Naive B cell (primary cell): ENCODE measurements at regions not wholly inside any gene's neighbourhood (a gene's known extent, or its start where the extent isn't known, plus 50 kb on each side); places are given as distances from the start of the nearest gene placed in this dataset.

Source experiments
- ATAC-seq, 2 donors: fragments of 150-1000 bp; cut with Tn5 transposase; 2 replicates each; pipeline ENCODE4 v1.10.0; 2021; ENCODE audit warnings: low read depth in 2 of 2, mild to moderate bottlenecking in 2 of 2, moderate library complexity in 2 of 2
- DNase-seq: peaks from one replicate; pipeline ENCODE4 v3.0.0; 2022
- H3K27ac Mint-ChIP-seq, 6 donors: one replicate each; pipeline ENCODE4 v1.8.0; 2020 to 2022; ENCODE audit warnings: mild to moderate bottlenecking in 6 of 6, mixed read lengths in 6 of 6, moderate library complexity in 5 of 6, inconsistent platforms in 2 of 6
- H3K27me3 Mint-ChIP-seq, 3 donors: one replicate each; pipeline ENCODE4 v1.8.0; 2021 to 2022; ENCODE audit warnings: mixed read lengths in 3 of 3, mild to moderate bottlenecking in 1 of 3
- H3K36me3 Mint-ChIP-seq, 2 donors: one replicate each; pipeline ENCODE4 v1.8.0; 2020 to 2022; ENCODE audit warnings: mixed read lengths in 2 of 2, inconsistent platforms in 1 of 2, mild to moderate bottlenecking in 1 of 2
- H3K4me1 Mint-ChIP-seq, 3 donors: one replicate each; pipeline ENCODE4 v1.8.0; 2020 to 2022; ENCODE audit warnings: mixed read lengths in 3 of 3, inconsistent platforms in 1 of 3, mild to moderate bottlenecking in 1 of 3, moderate library complexity in 1 of 3
- H3K4me3 Mint-ChIP-seq, 8 donors: one replicate each; pipeline ENCODE4 v1.8.0; 2020 to 2022; ENCODE audit warnings: mild to moderate bottlenecking in 8 of 8, mixed read lengths in 8 of 8, moderate library complexity in 8 of 8, inconsistent platforms in 2 of 8
- H3K9me3 Mint-ChIP-seq, 7 donors: one replicate each; pipeline ENCODE4 v1.8.0; 2020 to 2022; ENCODE audit warnings: mixed read lengths in 7 of 7, mild to moderate bottlenecking in 5 of 7, inconsistent platforms in 2 of 7, moderate library complexity in 1 of 7

DNA sequence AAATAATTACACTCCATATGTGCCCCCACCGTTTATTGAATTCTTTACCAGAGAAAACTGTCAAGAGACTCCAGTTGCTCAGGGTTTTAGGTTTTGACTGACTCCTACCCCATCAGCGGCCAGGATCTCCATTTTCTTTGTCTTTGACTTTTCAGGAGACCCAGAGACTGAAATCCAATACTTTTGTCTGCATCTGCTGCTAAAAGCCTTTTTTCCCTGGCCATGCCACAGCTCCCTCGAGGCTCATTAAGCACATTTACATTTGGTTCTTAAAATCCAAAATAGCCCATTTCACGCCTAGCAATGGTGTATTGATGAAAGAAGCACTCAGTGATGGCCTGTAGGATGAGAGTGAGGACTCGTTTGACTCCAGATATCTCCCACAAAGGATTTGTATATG lies 332.6 kb upstream of the ACVR2A start:
- H3K4me3 Mint-ChIP-seq: no peak overlapping the region
- no peaks in the 10 kb centered on the region for H3K36me3 Mint-ChIP-seq
- no peaks in the 10 kb centered on the region for H3K27me3 Mint-ChIP-seq
- peak overlapping the region in 1 of 6 donors; percentile 2 for H3K27ac Mint-ChIP-seq
- H3K9me3 Mint-ChIP-seq: peaks cover 0 to 6% (median 1%) of the 10 kb centered on the region in 7 donors
- H3K4me1 Mint-ChIP-seq: no peaks in the 10 kb centered on the region
- DNase-seq (no peak), ATAC-seq (no peak)

DNA sequence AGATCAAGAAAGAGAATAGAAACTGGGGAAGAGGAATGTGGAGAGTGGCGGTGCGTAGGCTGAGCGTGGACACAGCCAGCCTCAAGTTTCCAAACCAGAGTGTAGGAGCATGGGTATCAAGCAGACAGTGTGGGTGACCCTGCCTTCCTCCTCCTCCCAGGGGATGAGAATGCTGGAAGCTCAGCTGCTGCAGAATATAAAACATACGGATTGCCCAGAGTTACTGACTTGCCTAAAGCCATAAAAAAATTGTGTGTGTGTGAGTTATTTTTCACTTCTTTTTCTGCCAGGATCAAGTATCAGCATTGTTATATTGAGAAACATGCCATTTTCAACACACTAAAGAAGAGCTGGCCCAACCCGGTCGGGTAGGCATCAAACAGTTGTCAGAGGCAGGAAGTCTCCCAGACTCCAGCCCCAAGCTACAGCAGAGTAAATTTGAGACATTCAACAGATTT lies 333.3 kb upstream of the ACVR2A start:
- no peak for DNase-seq
- Mint-ChIP-seq H3K36me3 (no peaks in the 10 kb centered on the region), H3K27ac (no peak overlapping the region), H3K9me3 (peaks cover 0 to 4% (median under 1%) of the 10 kb centered on the region in 7 donors), H3K27me3 (no peaks in the 10 kb centered on the region), H3K4me3 (no peak overlapping the region), H3K4me1 (no peaks in the 10 kb centered on the region)
- no peak for ATAC-seq

DNA sequence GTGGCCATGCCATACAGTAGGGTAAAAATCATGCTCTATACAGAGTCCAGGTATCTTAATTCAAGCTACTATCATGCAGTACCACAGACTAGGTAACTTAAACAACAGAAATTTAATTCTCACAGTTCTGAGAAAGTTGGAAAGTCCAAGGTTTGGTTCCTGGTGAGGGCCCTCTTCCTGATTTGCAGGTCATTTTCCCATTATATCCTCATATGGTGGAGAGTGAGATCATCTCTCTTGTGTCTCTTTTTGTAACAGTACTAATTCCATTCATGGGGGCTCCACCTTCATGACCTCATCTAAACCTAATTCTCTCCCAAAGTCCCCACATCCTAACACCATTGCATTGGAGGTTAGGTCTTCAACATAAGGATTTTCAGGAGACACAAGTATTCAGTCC lies 335.0 kb upstream of the ACVR2A start:
- Mint-ChIP-seq H3K36me3 (no peaks in the 10 kb centered on the region), H3K4me3 (no peak overlapping the region), H3K27ac (no peak overlapping the region), H3K4me1 (no peaks in the 10 kb centered on the region), H3K27me3 (no peaks in the 10 kb centered on the region), H3K9me3 (peaks cover 0 to 4% (median 0%) of the 10 kb centered on the region in 7 donors)
- ATAC-seq: no peak
- DNase-seq: no peak

DNA sequence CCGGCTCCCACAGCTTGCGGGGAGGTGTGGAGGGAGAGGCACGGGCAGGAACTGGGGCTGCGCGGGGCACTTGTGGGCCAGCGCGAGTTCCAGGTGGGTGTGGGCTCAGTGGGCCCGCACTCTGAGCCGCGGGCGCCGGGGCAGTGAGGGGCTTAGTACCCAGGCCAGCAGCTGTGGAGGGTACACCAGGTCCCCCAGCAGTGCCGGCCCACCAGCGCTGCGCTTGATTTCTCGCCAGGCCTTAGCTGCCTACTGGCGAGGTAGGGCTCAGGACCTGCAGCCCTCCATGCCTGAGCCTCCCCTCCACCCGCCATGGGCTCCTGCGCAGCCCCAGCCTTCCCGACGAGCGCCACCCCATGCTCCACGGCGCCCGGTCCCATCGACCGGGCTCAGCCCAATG lies 337.9 kb upstream of the ACVR2A start:
- H3K4me1 Mint-ChIP-seq: no peaks in the 10 kb centered on the region
- ATAC-seq (no peak), DNase-seq (no peak)
- peaks cover 0 to 2% (median 0%) of the 10 kb centered on the region in 7 donors for H3K9me3 Mint-ChIP-seq
- H3K4me3 Mint-ChIP-seq: no peak overlapping the region
- H3K36me3 Mint-ChIP-seq: no peaks in the 10 kb centered on the region
- H3K27ac Mint-ChIP-seq: no peak overlapping the region
- H3K27me3 Mint-ChIP-seq: no peaks in the 10 kb centered on the region

- no peak overlapping the region for H3K27ac Mint-ChIP-seq
- H3K36me3 Mint-ChIP-seq: no peaks in the 10 kb centered on the region
- ATAC-seq (no peak), DNase-seq (no peak)
- no peaks in the 10 kb centered on the region for H3K27me3 Mint-ChIP-seq
- H3K9me3 Mint-ChIP-seq: no peaks in the 10 kb centered on the region
- no peaks in the 10 kb centered on the region for H3K4me1 Mint-ChIP-seq
- H3K4me3 Mint-ChIP-seq: no peak overlapping the region
Measured at GRCh38 chr2:147502711-147503290, 342.0 kb upstream of the ACVR2A start.

GRCh38 chr2:147501968-147502367 lies 342.9 kb upstream of the ACVR2A start:
- Mint-ChIP-seq H3K4me3 (no peak overlapping the region), H3K9me3 (no peaks in the 10 kb centered on the region), H3K36me3 (no peaks in the 10 kb centered on the region), H3K27ac (no peak overlapping the region), H3K4me1 (no peaks in the 10 kb centered on the region), H3K27me3 (no peaks in the 10 kb centered on the region)
- ATAC-seq: no peak
- no peak for DNase-seq

- Mint-ChIP-seq H3K4me1 (no peaks in the 10 kb centered on the region), H3K27ac (no peak overlapping the region), H3K9me3 (no peaks in the 10 kb centered on the region), H3K27me3 (no peaks in the 10 kb centered on the region), H3K36me3 (no peaks in the 10 kb centered on the region), H3K4me3 (no peak overlapping the region)
- DNase-seq (no peak), ATAC-seq (no peak)
Measured at GRCh38 chr2:147500819-147501395, 343.9 kb upstream of the ACVR2A start.

DNA sequence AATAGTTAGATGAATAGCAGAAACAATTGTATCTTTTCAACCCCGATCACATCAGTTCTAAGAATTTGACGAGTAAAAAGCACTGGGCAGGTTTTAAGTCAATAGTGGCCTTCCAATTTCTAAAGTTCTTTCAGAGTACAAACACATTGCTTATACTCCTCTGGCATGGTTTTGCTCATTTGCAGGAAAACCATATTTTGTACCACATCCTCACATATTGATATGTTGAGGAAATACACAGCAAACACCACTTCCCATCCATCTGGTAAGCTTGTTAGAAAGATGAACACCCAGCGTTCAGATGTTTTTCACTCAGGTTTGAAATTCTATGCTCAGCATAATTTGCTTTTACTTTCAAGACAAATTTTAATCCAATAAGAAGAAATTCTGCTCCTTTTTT lies 344.6 kb upstream of the ACVR2A start:
- ATAC-seq (no peak), DNase-seq (no peak)
- Mint-ChIP-seq H3K27ac (no peak overlapping the region), H3K36me3 (no peaks in the 10 kb centered on the region), H3K27me3 (no peaks in the 10 kb centered on the region), H3K9me3 (no peaks in the 10 kb centered on the region), H3K4me3 (no peak overlapping the region), H3K4me1 (no peaks in the 10 kb centered on the region)

DNA sequence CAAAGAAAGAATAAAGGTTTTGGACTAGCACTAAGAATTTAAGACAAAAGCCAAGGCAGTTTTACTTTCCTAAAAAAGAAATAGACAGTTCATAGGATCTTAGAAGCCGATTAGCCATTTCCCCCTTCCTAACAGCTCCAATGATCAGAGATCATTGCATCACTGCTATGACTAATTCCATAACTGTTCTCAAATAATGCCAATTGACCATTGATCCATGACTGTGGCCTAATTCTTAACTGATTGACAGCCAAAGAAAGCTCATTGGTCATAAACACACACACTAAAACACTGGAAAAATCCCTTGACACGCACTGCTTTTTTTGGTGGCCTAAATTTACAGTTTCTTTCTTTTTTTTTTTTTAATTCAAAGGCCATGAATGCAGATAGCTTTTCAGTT lies 345.0 kb upstream of the ACVR2A start:
- ATAC-seq (no peak), DNase-seq (no peak)
- no peak overlapping the region for H3K4me3 Mint-ChIP-seq
- H3K36me3 Mint-ChIP-seq: no peaks in the 10 kb centered on the region
- H3K9me3 Mint-ChIP-seq: no peaks in the 10 kb centered on the region
- H3K27me3 Mint-ChIP-seq: no peaks in the 10 kb centered on the region
- no peaks in the 10 kb centered on the region for H3K4me1 Mint-ChIP-seq
- no peak overlapping the region for H3K27ac Mint-ChIP-seq

- Mint-ChIP-seq H3K9me3 (no peaks in the 10 kb centered on the region), H3K27me3 (no peaks in the 10 kb centered on the region), H3K4me3 (no peak overlapping the region), H3K36me3 (no peaks in the 10 kb centered on the region), H3K27ac (no peak overlapping the region), H3K4me1 (no peaks in the 10 kb centered on the region)
- DNase-seq (no peak), ATAC-seq (no peak)
Measured at GRCh38 chr2:147495734-147496133, 349.1 kb upstream of the ACVR2A start.

DNA sequence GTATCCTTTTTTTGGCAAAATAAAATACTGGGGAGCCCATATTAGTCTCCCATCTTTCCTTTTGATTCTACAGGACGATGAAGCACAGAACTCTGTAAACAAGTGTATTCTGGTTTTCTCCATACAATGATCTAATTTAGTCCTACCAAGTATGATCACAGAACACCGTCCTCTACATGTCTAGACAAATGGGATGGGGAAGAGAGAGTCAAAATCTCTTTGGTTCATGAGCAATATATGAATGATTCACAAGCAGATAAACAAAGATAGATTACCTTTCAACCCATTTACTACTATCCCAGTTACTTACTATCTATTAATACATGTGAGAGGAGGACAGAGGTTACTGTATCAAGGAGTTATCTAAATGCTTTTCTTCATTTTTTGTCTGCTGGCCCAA lies 352.4 kb upstream of the ACVR2A start:
- H3K36me3 Mint-ChIP-seq: no peaks in the 10 kb centered on the region
- ATAC-seq: no peak
- H3K4me3 Mint-ChIP-seq: no peak overlapping the region
- no peak overlapping the region for H3K27ac Mint-ChIP-seq
- no peaks in the 10 kb centered on the region for H3K4me1 Mint-ChIP-seq
- H3K27me3 Mint-ChIP-seq: no peaks in the 10 kb centered on the region
- no peaks in the 10 kb centered on the region for H3K9me3 Mint-ChIP-seq
- no peak for DNase-seq

DNA sequence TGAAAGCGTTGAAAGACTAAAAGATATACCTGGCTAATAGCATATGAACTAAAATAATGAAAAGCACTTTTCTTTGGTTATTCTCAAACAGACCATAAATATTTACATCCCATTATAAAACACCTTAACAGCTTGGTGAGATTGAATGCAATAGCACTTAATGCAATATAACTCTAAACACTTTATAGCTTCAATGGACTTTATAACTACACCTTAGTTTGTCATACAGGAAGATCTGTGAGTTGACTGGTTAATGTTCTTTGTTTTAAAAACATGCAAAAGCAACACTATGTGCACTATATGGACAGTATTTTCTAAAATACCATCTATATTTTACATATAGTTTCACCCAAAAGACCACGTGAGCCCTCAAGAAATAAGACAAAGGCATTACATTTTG lies 353.3 kb upstream of the ACVR2A start:
- Mint-ChIP-seq H3K27ac (no peak overlapping the region), H3K4me3 (no peak overlapping the region), H3K9me3 (no peaks in the 10 kb centered on the region), H3K4me1 (no peaks in the 10 kb centered on the region), H3K36me3 (no peaks in the 10 kb centered on the region), H3K27me3 (no peaks in the 10 kb centered on the region)
- DNase-seq: no peak
- no peak for ATAC-seq

DNA sequence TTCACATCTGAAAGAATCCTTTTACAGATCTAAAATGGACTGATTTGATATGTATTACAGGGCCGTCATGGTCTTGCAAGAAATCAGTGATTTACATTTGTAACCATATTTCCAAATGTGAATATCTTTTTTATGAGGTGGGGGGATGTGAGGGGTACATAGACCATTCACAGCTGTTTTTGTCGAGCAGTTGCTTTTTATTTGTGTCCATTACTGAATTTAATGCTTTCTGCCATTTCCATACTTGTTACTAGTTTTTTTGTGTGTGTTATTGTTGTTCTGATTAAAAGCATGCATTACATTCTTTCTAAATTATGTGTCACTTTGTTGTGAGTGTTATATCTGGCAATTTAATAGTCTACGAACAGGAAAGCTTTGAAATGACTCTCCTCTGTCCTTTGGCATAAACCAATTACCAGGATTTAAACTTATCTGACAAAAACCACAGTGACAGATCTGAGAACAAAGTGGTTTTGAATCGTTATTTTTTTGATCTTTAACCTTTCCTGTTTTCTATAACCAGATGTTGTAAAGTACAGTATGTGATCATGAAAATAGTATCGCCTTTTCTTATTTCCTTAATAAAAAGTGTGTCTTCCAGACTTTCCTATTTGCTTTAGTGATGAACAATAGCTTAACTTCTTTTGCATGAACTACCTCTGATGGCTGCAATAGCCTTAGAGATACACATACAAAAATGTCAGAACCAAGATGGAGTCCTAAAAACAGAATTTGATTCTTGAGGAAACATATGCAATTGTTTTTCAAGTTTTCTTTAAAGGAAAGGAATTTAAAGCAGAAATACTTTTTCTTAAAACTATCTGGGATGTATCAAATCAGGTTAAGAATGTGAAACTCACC lies 354.2 kb upstream of the ACVR2A start:
- Mint-ChIP-seq H3K27ac (no peak overlapping the region), H3K36me3 (no peaks in the 10 kb centered on the region), H3K4me3 (no peak overlapping the region), H3K9me3 (no peaks in the 10 kb centered on the region), H3K27me3 (no peaks in the 10 kb centered on the region), H3K4me1 (no peaks in the 10 kb centered on the region)
- no peak for ATAC-seq
- DNase-seq: no peak

DNA sequence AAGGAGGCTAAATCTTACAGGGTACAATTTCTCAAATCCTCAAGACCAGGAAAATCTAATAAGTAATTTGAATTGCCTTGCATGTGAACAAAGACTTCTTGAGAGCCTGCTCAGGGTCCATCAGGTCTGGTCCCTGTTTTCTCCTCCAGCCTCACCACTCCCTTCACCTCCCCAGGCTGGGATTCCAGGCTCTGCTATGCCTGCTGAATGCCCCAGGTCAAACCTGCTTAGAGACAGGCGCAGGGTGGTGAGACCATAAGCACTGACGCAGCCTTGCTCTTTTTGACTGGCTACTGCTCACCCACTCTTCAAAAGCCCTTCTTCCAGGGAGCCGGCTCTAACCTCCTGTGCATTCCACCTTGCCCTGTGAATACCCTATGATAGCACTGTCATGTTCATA lies 356.4 kb upstream of the ACVR2A start:
- H3K36me3 Mint-ChIP-seq: no peaks in the 10 kb centered on the region
- H3K4me3 Mint-ChIP-seq: no peak overlapping the region
- H3K27me3 Mint-ChIP-seq: no peaks in the 10 kb centered on the region
- no peaks in the 10 kb centered on the region for H3K4me1 Mint-ChIP-seq
- ATAC-seq (no peak), DNase-seq (no peak)
- no peaks in the 10 kb centered on the region for H3K9me3 Mint-ChIP-seq
- H3K27ac Mint-ChIP-seq: no peak overlapping the region
